H1 (cell line): ENCODE measurements at regions not wholly inside any gene's neighbourhood (a gene's known extent, or its start where the extent isn't known, plus 50 kb on each side); places are given as distances from the start of the nearest gene placed in this dataset.

Experiments
- BCL11A ChIP-seq, 2 experiments: IDR thresholded peaks; one replicate each; pipeline ENCODE4 v1.6.1; 2011; ENCODE audit warnings: low read depth in 2 of 2, low read length in 2 of 2, mild to moderate bottlenecking in 2 of 2
- CTCF ChIP-seq, 3 experiments: IDR thresholded peaks; 1 replicate in 2 of 3; 2 replicates in 1 of 3; pipeline versions ENCODE4 v1.5.1 to v1.6.1; 2011; ENCODE audit warnings: low read length in 3 of 3, mild to moderate bottlenecking in 3 of 3, inconsistent platforms in 2 of 3, low read depth in 1 of 3, moderate library complexity in 1 of 3; ENCODE audit not compliant: insufficient read depth in 1 of 3; ENCODE audit errors: control extremely low read depth in 1 of 3
- JUN ChIP-seq: IDR thresholded peaks from 2 replicates; pipeline ENCODE4 v1.6.1; 2011; ENCODE audit warnings: low read depth, mild to moderate bottlenecking, improper control_type of control experiment, low read length
- TAF7 ChIP-seq: optimal IDR thresholded peaks from 2 replicates; pipeline ENCODE3; 2011; ENCODE audit warnings: low read depth, mild to moderate bottlenecking, inconsistent platforms, low read length, moderate library complexity, borderline replicate concordance
- TCF12 ChIP-seq: IDR thresholded peaks from 2 replicates; pipeline ENCODE4 v1.6.1; 2011; ENCODE audit warnings: low read depth, mild to moderate bottlenecking, low read length

GRCh38 chr2:188819792-188820191 lies 154.4 kb upstream of the COL3A1 start (continued):
- TF ChIP-seq BCL11A (IDR thresholded peaks at IDR 0.05; ENCODE audit: low read depth in 2 of 2, low read length in 2 of 2) (no peak), TAF7 (no peak), TCF12 (no peak), JUN (no peak), CTCF (IDR thresholded peaks at IDR 0.05; ENCODE audit: control extremely low read depth in 1 of 3, insufficient read depth in 1 of 3, low read depth in 1 of 3, low read length in 3 of 3) (no peak)
